HG03064 (cell line): ENCODE measurements at regions not wholly inside any gene's neighbourhood (a gene's known extent, or its start where the extent isn't known, plus 50 kb on each side); places are given as distances from the start of the nearest gene placed in this dataset.
"Not testable (repeated sequence)": the region's sequence is repeated elsewhere in the genome, so short reads cannot be mapped to it uniquely, and the experiment has no call there.

Source experiments
- ATAC-seq: cut with Tn5 transposase; IDR thresholded peaks from one replicate; pipeline ENCODE4 v1.9.1; 2021; ENCODE audit warnings: low read depth; ENCODE audit not compliant: unreplicated experiment

GRCh38 chr4:81746071-81746470 lies 274.4 kb upstream of the RASGEF1B start:
- no peak for ATAC-seq

GRCh38 chr4:81745050-81745449 lies 273.3 kb upstream of the RASGEF1B start:
- ATAC-seq = no peak

GRCh38 chr4:81743731-81744435 lies 272.2 kb upstream of the RASGEF1B start:
- no peak for ATAC-seq

GRCh38 chr4:81740487-81740886 lies 268.8 kb upstream of the RASGEF1B start:
- ATAC-seq = no peak

- no peak for ATAC-seq
These were observed 267.2 kb upstream of the RASGEF1B start for GRCh38 chr4:81738891-81739290.

- ATAC-seq = no peak
These were observed 266.3 kb upstream of the RASGEF1B start for GRCh38 chr4:81737865-81738559.

- ATAC-seq = no peak
These were observed 264.6 kb upstream of the RASGEF1B start for GRCh38 chr4:81736324-81736723.

- no peak for ATAC-seq
These were observed 261.3 kb upstream of the RASGEF1B start for GRCh38 chr4:81732980-81733379.

GRCh38 chr4:81724925-81725329 lies 253.2 kb upstream of the RASGEF1B start:
- ATAC-seq = peak; percentile 92

GRCh38 chr4:81723927-81724587 lies 252.3 kb upstream of the RASGEF1B start:
- no peak for ATAC-seq

- no peak for ATAC-seq
These were observed 251.5 kb upstream of the RASGEF1B start for GRCh38 chr4:81723019-81723884.

GRCh38 chr4:81722290-81722851 lies 250.7 kb upstream of the RASGEF1B start:
- no peak for ATAC-seq

- no peak for ATAC-seq
These were observed 244.1 kb upstream of the RASGEF1B start for GRCh38 chr4:81715757-81716156.

GRCh38 chr4:81715357-81715756 lies 243.7 kb upstream of the RASGEF1B start:
- not testable (repeated sequence) for ATAC-seq

GRCh38 chr4:81714291-81714690 lies 242.6 kb upstream of the RASGEF1B start:
- ATAC-seq = no peak

GRCh38 chr4:81712714-81713113 lies 241.0 kb upstream of the RASGEF1B start:
- ATAC-seq = no peak

- no peak for ATAC-seq
These were observed 232.8 kb upstream of the RASGEF1B start for GRCh38 chr4:81704461-81704860.

GRCh38 chr4:81700189-81700588 lies 228.5 kb upstream of the RASGEF1B start:
- no peak for ATAC-seq

GRCh38 chr4:81698538-81699296 lies 227.0 kb upstream of the RASGEF1B start:
- no peak for ATAC-seq
